ENCODE measurements at regions not wholly inside any gene's neighbourhood (a gene's known extent, or its start where the extent isn't known, plus 50 kb on each side); places are given as distances from the start of the nearest gene placed in this dataset.

DNA sequence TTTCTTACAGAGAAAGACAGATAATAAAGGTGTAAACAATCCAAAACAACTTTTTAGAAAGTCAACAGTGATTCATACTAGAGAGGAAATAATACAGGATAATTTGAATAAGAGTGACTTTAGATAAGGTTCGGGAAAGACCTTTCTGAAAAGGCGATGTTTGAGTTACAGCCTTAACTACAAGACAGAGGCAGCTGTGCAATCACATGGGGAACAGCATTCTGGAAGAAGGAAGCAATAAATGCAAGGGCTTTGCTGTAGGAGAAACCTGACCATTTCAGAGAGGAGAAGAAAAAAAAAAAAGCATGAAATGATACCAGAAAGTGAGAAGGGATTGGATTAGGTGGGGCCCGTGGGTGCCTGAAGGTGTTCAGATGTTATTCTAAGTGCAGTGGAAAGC is 200.6 kb upstream of the ATP11B start:
- ChIA-PET POLR2A (no interaction called here), CTCF (no interaction called here)
- intact Hi-C loops (cut with micrococcal nuclease; ENCODE audit: unreplicated experiment) (no loop called here), in situ Hi-C loops (cut with HindIII; ENCODE audit: low pct_unique_long_range_greater_than_20kb, low sequenced_read_pairs) (no loop called here)
- ATAC-seq (no peak), DNase-seq (ENCODE audit: low read depth, low spot score) (no peak)
- H3K27me3 ChIP-seq (ENCODE audit: control insufficient read depth, insufficient read depth, low read length) = no peaks in the 10 kb centered on the region; the same call in 1 of the 2 replicates
- H3K4me3 ChIP-seq (ENCODE audit: low read depth in 2 of 2, low read length in 2 of 2) = no peak overlapping the region
- no peaks in the 10 kb centered on the region for H3K9me3 ChIP-seq (ENCODE audit: control insufficient read depth, insufficient read depth, low read depth, low read length)
- no TSS peak for BruUV-seq (replicated peaks)
- no peaks in the 10 kb centered on the region for H3K36me3 ChIP-seq (ENCODE audit: control insufficient read depth, insufficient read depth, low read length)
- TF ChIP-seq, protein P1, sequence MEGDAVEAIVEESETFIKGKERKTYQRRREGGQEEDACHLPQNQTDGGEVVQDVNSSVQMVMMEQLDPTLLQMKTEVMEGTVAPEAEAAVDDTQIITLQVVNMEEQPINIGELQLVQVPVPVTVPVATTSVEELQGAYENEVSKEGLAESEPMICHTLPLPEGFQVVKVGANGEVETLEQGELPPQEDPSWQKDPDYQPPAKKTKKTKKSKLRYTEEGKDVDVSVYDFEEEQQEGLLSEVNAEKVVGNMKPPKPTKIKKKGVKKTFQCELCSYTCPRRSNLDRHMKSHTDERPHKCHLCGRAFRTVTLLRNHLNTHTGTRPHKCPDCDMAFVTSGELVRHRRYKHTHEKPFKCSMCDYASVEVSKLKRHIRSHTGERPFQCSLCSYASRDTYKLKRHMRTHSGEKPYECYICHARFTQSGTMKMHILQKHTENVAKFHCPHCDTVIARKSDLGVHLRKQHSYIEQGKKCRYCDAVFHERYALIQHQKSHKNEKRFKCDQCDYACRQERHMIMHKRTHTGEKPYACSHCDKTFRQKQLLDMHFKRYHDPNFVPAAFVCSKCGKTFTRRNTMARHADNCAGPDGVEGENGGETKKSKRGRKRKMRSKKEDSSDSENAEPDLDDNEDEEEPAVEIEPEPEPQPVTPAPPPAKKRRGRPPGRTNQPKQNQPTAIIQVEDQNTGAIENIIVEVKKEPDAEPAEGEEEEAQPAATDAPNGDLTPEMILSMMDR (IDR thresholded peaks at IDR 0.05) = no peak
- TF ChIP-seq, protein P2, sequence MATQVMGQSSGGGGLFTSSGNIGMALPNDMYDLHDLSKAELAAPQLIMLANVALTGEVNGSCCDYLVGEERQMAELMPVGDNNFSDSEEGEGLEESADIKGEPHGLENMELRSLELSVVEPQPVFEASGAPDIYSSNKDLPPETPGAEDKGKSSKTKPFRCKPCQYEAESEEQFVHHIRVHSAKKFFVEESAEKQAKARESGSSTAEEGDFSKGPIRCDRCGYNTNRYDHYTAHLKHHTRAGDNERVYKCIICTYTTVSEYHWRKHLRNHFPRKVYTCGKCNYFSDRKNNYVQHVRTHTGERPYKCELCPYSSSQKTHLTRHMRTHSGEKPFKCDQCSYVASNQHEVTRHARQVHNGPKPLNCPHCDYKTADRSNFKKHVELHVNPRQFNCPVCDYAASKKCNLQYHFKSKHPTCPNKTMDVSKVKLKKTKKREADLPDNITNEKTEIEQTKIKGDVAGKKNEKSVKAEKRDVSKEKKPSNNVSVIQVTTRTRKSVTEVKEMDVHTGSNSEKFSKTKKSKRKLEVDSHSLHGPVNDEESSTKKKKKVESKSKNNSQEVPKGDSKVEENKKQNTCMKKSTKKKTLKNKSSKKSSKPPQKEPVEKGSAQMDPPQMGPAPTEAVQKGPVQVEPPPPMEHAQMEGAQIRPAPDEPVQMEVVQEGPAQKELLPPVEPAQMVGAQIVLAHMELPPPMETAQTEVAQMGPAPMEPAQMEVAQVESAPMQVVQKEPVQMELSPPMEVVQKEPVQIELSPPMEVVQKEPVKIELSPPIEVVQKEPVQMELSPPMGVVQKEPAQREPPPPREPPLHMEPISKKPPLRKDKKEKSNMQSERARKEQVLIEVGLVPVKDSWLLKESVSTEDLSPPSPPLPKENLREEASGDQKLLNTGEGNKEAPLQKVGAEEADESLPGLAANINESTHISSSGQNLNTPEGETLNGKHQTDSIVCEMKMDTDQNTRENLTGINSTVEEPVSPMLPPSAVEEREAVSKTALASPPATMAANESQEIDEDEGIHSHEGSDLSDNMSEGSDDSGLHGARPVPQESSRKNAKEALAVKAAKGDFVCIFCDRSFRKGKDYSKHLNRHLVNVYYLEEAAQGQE (IDR thresholded peaks at IDR 0.05; ENCODE audit: insufficient read depth in 1 of 2, low read depth in 2 of 2, low read length in 1 of 2) = no peak
- no peaks in the 10 kb centered on the region for H3K4me1 ChIP-seq (ENCODE audit: control insufficient read depth, insufficient read depth, low read length)
- no peak overlapping the region for H3K27ac ChIP-seq (ENCODE audit: low read length)

DNA sequence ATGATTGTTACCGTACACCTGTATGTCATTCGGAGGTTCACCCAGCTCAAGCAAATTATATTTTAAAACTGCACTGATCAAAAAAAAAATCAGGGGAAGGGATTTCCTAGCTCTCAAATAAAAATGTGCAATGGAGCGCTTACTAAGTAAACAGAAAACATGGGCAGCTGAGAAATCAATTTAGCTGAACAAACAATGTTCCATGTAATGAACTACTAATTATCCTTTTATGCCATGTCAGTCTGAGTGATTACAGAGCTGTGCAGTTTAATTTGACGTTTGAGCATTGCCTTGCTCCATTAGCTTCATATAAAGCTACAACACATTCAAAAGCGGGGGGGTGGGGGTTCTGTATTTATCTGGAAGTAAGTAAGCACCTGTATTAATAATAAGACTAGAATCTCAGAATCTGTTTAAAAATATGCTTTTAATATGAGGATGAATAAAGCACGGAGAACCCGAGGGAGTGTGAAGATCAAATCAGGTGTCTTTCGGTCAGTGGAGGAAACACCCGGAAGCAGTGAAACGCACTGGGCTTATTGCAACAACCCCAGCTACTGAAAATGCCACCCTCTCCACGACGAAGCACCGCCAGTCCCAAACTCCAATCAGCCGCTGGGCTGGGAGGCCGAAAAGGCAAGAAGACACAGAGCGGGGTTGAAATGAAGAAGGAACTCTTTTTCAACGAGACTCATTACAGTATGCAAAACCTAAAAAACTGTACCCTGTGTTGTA is 196.5 kb upstream of the ATP11B start:
- Histone ChIP-seq H3K4me1 (ENCODE audit: control insufficient read depth, insufficient read depth, low read length) (no peaks in the 10 kb centered on the region), H3K27me3 (ENCODE audit: control insufficient read depth, insufficient read depth, low read length) (no peaks in the 10 kb centered on the region; the same call in none of the 2 replicates), H3K36me3 (ENCODE audit: control insufficient read depth, insufficient read depth, low read length) (no peaks in the 10 kb centered on the region), H3K27ac (ENCODE audit: low read length) (no peak overlapping the region), H3K4me3 (ENCODE audit: low read depth in 2 of 2, low read length in 2 of 2) (no peak overlapping the region), H3K9me3 (ENCODE audit: control insufficient read depth, insufficient read depth, low read depth, low read length) (no peaks in the 10 kb centered on the region)
- ChIA-PET POLR2A (no interaction called here), CTCF (interaction anchor here (0.6 kb wide), 1 partner anchor 116 kb away, joined by 7 read pairs; no protein-coding TSS in a partner anchor)
- TF ChIP-seq TCF7L2 (IDR thresholded peaks at IDR 0.05; ENCODE audit: low read depth, low read length) (no peak), POLR2AphosphoS5 (IDR thresholded peaks at IDR 0.05; ENCODE audit: low read depth, low read length) (no peak), SIN3A (IDR thresholded peaks at IDR 0.05; ENCODE audit: borderline replicate concordance, insufficient read depth, low read depth, low read length) (no peak)
- TF ChIP-seq, protein P1 (IDR thresholded peaks at IDR 0.05) = no peak
- TF ChIP-seq, protein P2 (IDR thresholded peaks at IDR 0.05; ENCODE audit: insufficient read depth in 1 of 2, low read depth in 2 of 2, low read length in 1 of 2) = no peak
- no peak for DNase-seq (ENCODE audit: low read depth, low spot score)
- no TSS peak for BruUV-seq (replicated peaks)
- in situ Hi-C loops (cut with HindIII; ENCODE audit: low pct_unique_long_range_greater_than_20kb, low sequenced_read_pairs) = no loop called here
- ATAC-seq = no peak
- intact Hi-C loops (cut with micrococcal nuclease; ENCODE audit: unreplicated experiment) = no loop called here

Data from Panc1 (cell line).